BJ (cell line): ENCODE measurements at regions not wholly inside any gene's neighbourhood (a gene's known extent, or its start where the extent isn't known, plus 50 kb on each side); places are given as distances from the start of the nearest gene placed in this dataset.

Source experiments
- CTCF ChIA-PET: fragments of 350-600 bp; formaldehyde crosslinking; extraction: SDS; loops from one replicate; lab custom pipeline; 2021; ENCODE audit warnings: antibody characterized with exemption, inconsistent platforms; lab: Yijun Ruan, JAX
- POLR2A ChIA-PET: fragments of 300-600 bp; sonication (Branson Sonifier 250); formaldehyde crosslinking; extraction: SDS; loops from one replicate; lab custom pipeline; 2021; ENCODE audit warnings: antibody characterized with exemption; lab: Charles Lee
- DNase-seq: peaks from one replicate; pipeline ENCODE4 v3.0.0-alpha.2; 2011; ENCODE audit warnings: low read depth
- H3K27me3 ChIP-seq: 2 replicates; pipeline ENCODE4 v1.6.0; 2011; ENCODE audit warnings: low read length; ENCODE audit not compliant: control insufficient read depth, insufficient read depth
- H3K36me3 ChIP-seq: 2 replicates; pipeline ENCODE4 v1.5.1; 2011; ENCODE audit warnings: low read length; ENCODE audit not compliant: control insufficient read depth, insufficient read depth
- H3K4me3 ChIP-seq: 2 replicates; pipeline ENCODE4 v1.5.1; 2011; ENCODE audit warnings: low read depth, mild to moderate bottlenecking, control low read depth, low read length
- TF ChIP-seq, protein P1 (sequence below): IDR thresholded peaks from 2 replicates; pipeline ENCODE4 v1.5.1; 2011; ENCODE audit warnings: low read depth, mild to moderate bottlenecking, control low read depth, inconsistent platforms, low read length, moderate library complexity; ENCODE audit not compliant: insufficient read depth

DNA sequence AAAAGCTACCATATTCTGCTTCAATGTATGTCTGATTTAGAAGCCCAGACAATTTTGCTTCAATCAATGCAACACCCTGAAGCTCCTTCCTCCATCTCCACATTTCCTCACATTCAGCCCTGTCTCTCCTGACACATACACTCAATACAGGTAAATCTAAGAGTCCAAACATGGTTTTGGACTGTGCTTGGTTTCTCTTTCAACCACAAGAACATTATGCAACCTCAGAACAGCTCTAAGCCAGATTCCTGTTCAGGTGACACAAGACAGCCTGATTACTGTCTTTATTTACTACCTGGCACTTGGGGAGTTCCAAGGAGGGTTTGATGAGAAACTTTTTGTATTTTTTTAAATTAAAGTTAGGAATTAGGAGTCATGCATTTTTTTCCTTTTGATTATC, 307.5 kb upstream of the SLIT2 start:
- DNase-seq: no peak
- CTCF ChIA-PET: no interaction called here
- H3K27me3 ChIP-seq: no peaks in the 10 kb centered on the region
- H3K36me3 ChIP-seq: no peaks in the 10 kb centered on the region
- POLR2A ChIA-PET: no interaction called here
- no peak overlapping the region for H3K4me3 ChIP-seq
- TF ChIP-seq, protein P1, sequence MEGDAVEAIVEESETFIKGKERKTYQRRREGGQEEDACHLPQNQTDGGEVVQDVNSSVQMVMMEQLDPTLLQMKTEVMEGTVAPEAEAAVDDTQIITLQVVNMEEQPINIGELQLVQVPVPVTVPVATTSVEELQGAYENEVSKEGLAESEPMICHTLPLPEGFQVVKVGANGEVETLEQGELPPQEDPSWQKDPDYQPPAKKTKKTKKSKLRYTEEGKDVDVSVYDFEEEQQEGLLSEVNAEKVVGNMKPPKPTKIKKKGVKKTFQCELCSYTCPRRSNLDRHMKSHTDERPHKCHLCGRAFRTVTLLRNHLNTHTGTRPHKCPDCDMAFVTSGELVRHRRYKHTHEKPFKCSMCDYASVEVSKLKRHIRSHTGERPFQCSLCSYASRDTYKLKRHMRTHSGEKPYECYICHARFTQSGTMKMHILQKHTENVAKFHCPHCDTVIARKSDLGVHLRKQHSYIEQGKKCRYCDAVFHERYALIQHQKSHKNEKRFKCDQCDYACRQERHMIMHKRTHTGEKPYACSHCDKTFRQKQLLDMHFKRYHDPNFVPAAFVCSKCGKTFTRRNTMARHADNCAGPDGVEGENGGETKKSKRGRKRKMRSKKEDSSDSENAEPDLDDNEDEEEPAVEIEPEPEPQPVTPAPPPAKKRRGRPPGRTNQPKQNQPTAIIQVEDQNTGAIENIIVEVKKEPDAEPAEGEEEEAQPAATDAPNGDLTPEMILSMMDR: no peak

DNA sequence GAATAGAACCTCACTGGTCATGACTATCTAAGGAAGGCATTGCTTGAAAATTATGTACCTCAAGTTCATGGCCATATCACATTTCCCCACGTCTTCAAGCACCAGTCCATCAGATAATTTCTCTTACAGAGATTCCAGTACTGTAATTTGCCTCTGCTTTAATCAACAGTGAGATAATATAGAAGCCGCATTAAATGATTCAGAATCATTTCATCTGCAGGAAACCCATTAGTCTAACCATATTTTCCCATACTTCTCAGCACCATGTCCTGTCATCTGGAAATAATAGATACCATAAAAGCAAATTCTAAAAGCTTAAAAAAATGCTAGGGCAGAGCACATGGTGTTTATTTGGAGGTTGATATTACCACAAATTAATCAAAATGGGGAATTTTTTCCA, 310.3 kb upstream of the SLIT2 start:
- TF ChIP-seq, protein P1: no peak
- Histone ChIP-seq H3K4me3 (no peak overlapping the region), H3K27me3 (no peaks in the 10 kb centered on the region), H3K36me3 (no peaks in the 10 kb centered on the region)
- no peak for DNase-seq
- CTCF ChIA-PET: no interaction called here
- POLR2A ChIA-PET: no interaction called here

DNA sequence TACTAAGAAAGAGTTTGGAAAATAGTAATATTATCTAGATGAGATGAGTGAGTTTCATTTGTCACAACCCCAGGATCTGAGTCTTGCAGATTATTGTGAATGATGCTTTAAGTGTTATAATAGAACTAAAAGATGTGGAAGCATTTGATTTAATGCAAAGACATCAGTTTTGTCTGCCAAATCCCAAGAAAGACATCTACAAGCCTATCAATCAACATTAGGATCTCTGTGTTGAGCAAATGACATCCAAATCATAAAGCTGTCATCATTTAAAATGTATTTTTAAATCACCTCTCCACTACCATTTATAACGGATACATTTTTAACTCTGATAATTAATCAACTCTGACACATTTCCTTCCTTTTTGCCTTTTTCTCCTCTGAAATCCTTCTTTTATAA, 310.8 kb upstream of the SLIT2 start:
- ChIA-PET POLR2A (no interaction called here), CTCF (no interaction called here)
- Histone ChIP-seq H3K4me3 (no peak overlapping the region), H3K27me3 (no peaks in the 10 kb centered on the region), H3K36me3 (no peaks in the 10 kb centered on the region)
- TF ChIP-seq, protein P1: no peak
- DNase-seq: no peak

DNA sequence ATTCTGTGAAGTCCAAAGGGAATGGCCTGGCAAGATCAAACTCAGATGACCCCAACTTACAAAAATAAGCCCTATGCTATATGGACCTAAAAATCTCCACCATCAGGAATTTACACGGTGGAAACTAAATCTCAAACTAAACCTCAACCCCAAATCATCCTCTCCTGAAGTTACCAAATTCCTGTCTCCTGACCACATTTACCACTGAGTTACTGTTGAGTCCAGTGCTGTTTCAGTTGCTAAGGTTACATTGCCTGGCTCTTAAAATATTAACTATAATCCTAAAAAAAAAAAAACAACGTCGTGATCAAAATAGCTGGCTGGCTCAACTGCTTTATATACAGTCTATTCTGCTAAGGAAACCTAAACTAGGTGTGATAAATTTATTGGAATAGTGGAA, 315.2 kb upstream of the SLIT2 start:
- no peaks in the 10 kb centered on the region for H3K27me3 ChIP-seq
- POLR2A ChIA-PET: no interaction called here

DNA sequence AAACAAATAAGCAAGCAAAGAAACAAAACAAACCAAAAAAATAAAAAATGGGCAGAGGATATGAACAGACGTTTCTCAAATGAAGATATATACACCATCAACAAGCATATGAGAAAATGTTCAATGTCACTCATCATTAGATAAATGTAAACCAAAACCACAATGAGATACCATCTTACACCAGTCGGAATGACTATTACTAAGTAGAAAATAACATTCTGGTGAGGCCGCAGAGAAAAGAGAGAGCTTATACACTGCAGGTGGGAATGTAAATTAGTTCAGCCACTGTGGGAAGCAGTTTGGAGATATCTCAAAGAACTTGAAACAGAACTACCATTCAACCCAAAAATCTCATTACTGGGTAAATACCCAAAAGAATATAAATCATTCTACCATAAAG, 321.0 kb upstream of the SLIT2 start:
- DNase-seq: no peak
- CTCF ChIA-PET: no interaction called here
- no peaks in the 10 kb centered on the region for H3K27me3 ChIP-seq
- POLR2A ChIA-PET: no interaction called here
- TF ChIP-seq, protein P1: no peak
- H3K36me3 ChIP-seq: no peaks in the 10 kb centered on the region
- no peak overlapping the region for H3K4me3 ChIP-seq

More for the DNA sequence above, 315.2 kb upstream of the SLIT2 start:
- TF ChIP-seq, protein P1: no peak
- no peaks in the 10 kb centered on the region for H3K36me3 ChIP-seq
- H3K4me3 ChIP-seq: no peak overlapping the region
- CTCF ChIA-PET: no interaction called here
- peak; percentile 57 for DNase-seq
